AG04449 (cell line): ENCODE measurements at regions not wholly inside any gene's neighbourhood (a gene's known extent, or its start where the extent isn't known, plus 50 kb on each side); places are given as distances from the start of the nearest gene placed in this dataset.
"Not testable (repeated sequence)": the region's sequence is repeated elsewhere in the genome, so short reads cannot be mapped to it uniquely, and the experiment has no call there.

Experiments used
- CTCF ChIA-PET: fragments of 350-600 bp; formaldehyde crosslinking; extraction: SDS; loops from one replicate; lab custom pipeline; 2021; ENCODE audit warnings: antibody characterized with exemption; lab: Yijun Ruan, JAX
- POLR2A ChIA-PET: fragments of 400-600, 350-600 bp; formaldehyde crosslinking; extraction: SDS; loops from one replicate; lab custom pipeline; 2020; ENCODE audit warnings: antibody characterized with exemption, inconsistent platforms; lab: Yijun Ruan, JAX
- DNase-seq: peaks from one replicate; pipeline ENCODE4 v3.0.0-alpha.2; 2010; ENCODE audit warnings: low read depth, low spot score
- H3K4me3 ChIP-seq: 2 replicates; pipeline ENCODE4 v1.5.1; 2011; ENCODE audit warnings: low read depth, mild to moderate bottlenecking, control low read depth, low read length
- TF ChIP-seq, protein P1 (sequence below): IDR thresholded peaks from one replicate; pipeline ENCODE4 v1.5.1; 2011; ENCODE audit warnings: mild to moderate bottlenecking, moderate library complexity, low read length, control low read depth, inconsistent platforms; ENCODE audit not compliant: insufficient read depth; ENCODE audit errors: missing control alignments

DNA sequence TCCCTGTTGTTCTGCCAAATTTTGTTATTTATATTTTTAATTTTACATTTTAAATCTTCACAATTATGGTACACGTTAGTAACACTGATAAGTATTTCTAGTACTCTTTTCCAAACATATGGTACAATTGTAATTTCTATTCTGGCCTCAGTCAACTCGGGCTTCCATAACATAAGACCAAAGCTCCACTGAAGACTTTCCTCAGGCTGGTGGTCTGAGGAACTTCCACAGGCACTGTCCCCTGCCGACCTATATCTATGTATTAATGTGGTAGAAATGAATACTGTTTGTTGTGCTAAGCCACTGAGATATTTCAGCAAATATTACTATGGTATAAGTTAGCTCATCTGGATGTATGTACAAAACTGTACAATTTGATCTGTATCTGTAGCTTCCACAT lies 407.6 kb upstream of the ZNF804A start:
- CTCF ChIA-PET: no interaction called here
- TF ChIP-seq, protein P1, sequence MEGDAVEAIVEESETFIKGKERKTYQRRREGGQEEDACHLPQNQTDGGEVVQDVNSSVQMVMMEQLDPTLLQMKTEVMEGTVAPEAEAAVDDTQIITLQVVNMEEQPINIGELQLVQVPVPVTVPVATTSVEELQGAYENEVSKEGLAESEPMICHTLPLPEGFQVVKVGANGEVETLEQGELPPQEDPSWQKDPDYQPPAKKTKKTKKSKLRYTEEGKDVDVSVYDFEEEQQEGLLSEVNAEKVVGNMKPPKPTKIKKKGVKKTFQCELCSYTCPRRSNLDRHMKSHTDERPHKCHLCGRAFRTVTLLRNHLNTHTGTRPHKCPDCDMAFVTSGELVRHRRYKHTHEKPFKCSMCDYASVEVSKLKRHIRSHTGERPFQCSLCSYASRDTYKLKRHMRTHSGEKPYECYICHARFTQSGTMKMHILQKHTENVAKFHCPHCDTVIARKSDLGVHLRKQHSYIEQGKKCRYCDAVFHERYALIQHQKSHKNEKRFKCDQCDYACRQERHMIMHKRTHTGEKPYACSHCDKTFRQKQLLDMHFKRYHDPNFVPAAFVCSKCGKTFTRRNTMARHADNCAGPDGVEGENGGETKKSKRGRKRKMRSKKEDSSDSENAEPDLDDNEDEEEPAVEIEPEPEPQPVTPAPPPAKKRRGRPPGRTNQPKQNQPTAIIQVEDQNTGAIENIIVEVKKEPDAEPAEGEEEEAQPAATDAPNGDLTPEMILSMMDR: no peak
- DNase-seq: no peak
- POLR2A ChIA-PET: no interaction called here
- H3K4me3 ChIP-seq: no peak overlapping the region

DNA sequence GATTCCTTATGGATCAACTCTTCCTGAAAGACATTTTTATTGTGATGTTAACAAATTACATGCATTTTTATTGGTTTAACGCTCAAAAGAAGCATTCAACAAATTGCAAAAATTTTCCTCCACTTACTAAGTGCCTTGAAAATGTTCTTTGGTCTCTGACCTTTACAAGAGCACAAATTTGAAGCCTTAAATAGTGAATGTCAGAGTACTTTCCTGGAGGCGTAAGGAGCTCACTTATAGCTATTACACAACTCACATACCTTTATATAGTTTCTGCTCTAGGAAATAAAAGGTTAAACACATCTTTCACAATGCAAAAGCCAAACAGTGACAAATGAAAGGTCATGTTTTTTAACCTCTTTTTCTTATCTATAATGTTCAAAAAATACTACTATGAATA lies 405.7 kb upstream of the ZNF804A start:
- ChIA-PET CTCF (no interaction called here), POLR2A (no interaction called here)
- TF ChIP-seq, protein P1: no peak
- DNase-seq: no peak
- H3K4me3 ChIP-seq: no peak overlapping the region

DNA sequence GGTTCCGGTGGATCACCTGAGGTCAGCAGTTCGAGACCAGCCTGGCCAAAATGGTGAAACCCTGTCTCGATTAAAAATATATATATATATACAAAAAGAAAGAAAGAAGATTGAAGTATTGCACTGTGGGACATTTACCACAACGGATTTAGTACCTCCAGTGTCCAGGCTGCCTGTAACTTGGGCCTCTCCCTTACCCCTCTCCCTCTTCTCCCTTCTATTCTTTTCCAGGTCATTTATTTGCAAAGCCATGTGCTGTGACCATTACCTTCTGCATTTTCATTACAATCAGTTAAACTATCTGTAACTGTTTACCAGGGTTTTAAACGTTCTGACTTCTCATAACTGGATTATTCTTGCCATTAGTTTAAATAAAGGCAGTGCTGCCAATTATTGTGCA lies 400.9 kb upstream of the ZNF804A start:
- ChIA-PET CTCF (no interaction called here), POLR2A (no interaction called here)
- DNase-seq: no peak
- no peak overlapping the region for H3K4me3 ChIP-seq
- TF ChIP-seq, protein P1: no peak

DNA sequence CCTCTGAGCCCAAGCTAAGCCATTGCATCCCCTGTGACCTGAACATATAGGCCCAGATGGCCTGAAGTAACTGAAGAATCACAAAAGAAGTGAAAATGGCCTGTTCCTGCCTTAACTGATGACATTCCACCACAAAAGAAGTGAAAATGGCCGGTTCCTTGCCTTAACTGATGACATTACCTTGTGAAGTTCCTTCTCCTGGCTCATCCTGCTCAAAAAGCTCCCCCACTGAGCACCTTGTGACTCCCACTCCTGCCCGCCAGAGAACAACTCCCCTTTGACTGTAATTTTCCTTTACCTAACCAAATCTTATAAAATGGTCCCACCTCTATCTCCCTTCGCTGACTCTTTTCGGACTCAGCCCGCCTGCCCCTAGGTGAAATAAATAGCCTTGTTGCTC lies 399.5 kb upstream of the ZNF804A start:
- H3K4me3 ChIP-seq, DNase-seq, POLR2A ChIA-PET, CTCF ChIA-PET: not testable (repeated sequence)

DNA sequence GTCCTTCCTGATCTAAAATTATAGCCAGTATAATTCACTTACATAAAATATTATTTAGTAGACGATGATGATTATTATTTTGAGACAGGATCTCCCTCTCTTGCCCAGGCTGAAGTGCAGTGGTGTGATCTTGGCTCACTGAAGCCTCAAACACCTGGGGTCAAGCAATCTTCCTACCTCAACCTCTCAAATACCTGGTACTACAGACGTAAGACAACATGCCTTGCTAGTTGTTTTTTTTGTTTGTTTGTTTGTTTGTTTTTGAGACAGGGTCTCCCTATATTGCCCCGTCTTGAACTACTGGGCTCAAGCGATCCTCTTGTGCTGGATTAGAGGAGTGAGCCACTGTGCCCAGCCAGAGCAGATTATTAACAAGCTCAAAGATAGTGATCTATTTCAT lies 399.1 kb upstream of the ZNF804A start:
- POLR2A ChIA-PET: no interaction called here
- CTCF ChIA-PET: no interaction called here
- no peak overlapping the region for H3K4me3 ChIP-seq
- DNase-seq: no peak
- TF ChIP-seq, protein P1: no peak

DNA sequence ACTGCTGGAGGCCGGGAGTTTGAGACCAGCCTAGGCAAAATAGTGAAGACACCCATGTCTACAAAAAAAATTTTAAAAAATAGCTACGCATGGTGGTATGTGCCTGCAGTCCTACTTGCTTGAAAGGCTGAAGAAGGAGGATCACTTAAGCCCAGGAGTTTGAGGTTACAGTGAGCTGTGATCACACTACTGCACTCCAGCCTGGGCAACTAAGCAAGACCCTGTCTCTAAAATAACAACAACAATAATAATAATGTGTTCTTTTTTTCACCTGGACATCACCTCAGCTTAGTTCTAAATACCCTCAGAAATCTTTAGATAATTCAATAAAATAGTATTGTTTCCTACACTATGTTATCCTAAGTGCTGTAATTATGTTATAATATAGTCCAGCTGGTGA lies 397.1 kb upstream of the ZNF804A start:
- DNase-seq: no peak
- TF ChIP-seq, protein P1: no peak
- H3K4me3 ChIP-seq: no peak overlapping the region
- POLR2A ChIA-PET: no interaction called here
- CTCF ChIA-PET: no interaction called here

DNA sequence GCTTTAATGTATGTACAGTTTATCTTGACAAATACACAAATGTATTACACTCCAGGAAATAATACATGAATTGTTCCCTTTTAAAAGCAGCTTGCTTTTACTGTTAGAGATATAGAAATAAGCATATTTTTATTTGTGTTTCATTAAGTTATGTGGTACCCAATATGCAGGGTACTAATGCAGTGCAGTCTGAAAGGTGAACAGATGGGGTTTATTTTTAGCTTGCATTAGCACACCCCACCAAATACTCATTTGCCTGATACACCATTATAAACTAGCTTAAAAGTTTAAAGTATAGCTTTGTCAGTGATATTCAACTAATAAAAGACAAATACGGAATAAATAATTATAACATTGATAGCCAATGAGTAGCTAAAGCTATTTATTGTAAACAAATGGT lies 394.7 kb upstream of the ZNF804A start:
- POLR2A ChIA-PET: no interaction called here
- no peak for DNase-seq
- H3K4me3 ChIP-seq: no peak overlapping the region
- CTCF ChIA-PET: no interaction called here
- TF ChIP-seq, protein P1: no peak
